Thyroid gland (tissue), 4 donors: ENCODE measurements at regions not wholly inside any gene's neighbourhood (a gene's known extent, or its start where the extent isn't known, plus 50 kb on each side); places are given as distances from the start of the nearest gene placed in this dataset.

Experiments
- DNase-seq, 2 donors: peaks; one replicate each; pipeline ENCODE4 v3.0.0-alpha.2; 2019
- H3K27ac ChIP-seq, 3 donors: fragments of 200-600 bp; sonication (generic); 1 replicate in 2 of 3; 2 replicates in 1 of 3; pipeline ENCODE4 v1.5.1; 2016 to 2019; ENCODE audit warnings: mild to moderate bottlenecking in 1 of 3, moderate library complexity in 1 of 3
- H3K27me3 ChIP-seq: fragments of 200-600 bp; sonication (generic); one replicate; pipeline ENCODE4 v1.5.1; 2019
- H3K36me3 ChIP-seq, 2 donors: fragments of 200-600 bp; sonication (generic); one replicate each; pipeline ENCODE4 v1.5.1; 2016 to 2019
- H3K4me1 ChIP-seq, 2 donors: fragments of 200-600 bp; sonication (generic); one replicate each; pipeline ENCODE4 v1.5.1; 2017 to 2019
- H3K4me3 ChIP-seq, 3 donors: fragments of 200-600 bp; sonication (generic); replicated peaks in 1 of 3; 1 replicate in 2 of 3; 2 replicates in 1 of 3; pipeline ENCODE4 v1.5.1; 2016; ENCODE audit warnings: mild to moderate bottlenecking in 1 of 3
- H3K9me3 ChIP-seq: fragments of 200-600 bp; sonication (generic); one replicate; pipeline ENCODE4 v1.5.1; 2017
- CTCF ChIP-seq, 6 experiments: fragments of 200-600 bp in 3 of 6; fragments of 450-650 bp in 3 of 6; sonication (generic) in 3 of 6; IDR thresholded peaks; one replicate each; pipeline ENCODE4 v1.5.1; 2016 to 2019; ENCODE audit warnings: antibody characterized with exemption in 6 of 6, mild to moderate bottlenecking in 2 of 6, inconsistent platforms in 1 of 6, moderate library complexity in 1 of 6
- POLR2A ChIP-seq, 2 donors: fragments of 450-650 bp; IDR thresholded peaks; one replicate each; pipeline ENCODE4 v1.6.1; 2017; ENCODE audit warnings: antibody characterized with exemption in 2 of 2, mild to moderate bottlenecking in 2 of 2, moderate library complexity in 1 of 2
- WGBS, 2 donors: methylation state at CpG; one replicate each; pipeline ENCODE4 v1.1.5; 2017; 5-methylcytosine and 5-hydroxymethylcytosine counted together
- intact Hi-C: fragments of 100-400 bp; cut with DNase I; formaldehyde crosslinking; loops from one replicate; pipeline ENCODE4 v1.15.1; 2023

- no peak overlapping the region for H3K27ac ChIP-seq
- H3K36me3 ChIP-seq, result no peaks in the 10 kb centered on the region
- no peaks in the 10 kb centered on the region for H3K9me3 ChIP-seq
- no peaks in the 10 kb centered on the region for H3K27me3 ChIP-seq
- 54 to 62% methylated on average over 4 of the region's 4 CpGs for WGBS, 2 donors
- no peaks in the 10 kb centered on the region for H3K4me1 ChIP-seq
- TF ChIP-seq CTCF (IDR thresholded peaks at IDR 0.05), result no peak
- TF ChIP-seq POLR2A (IDR thresholded peaks at IDR 0.05), result no peak
- no peak overlapping the region for H3K4me3 ChIP-seq
- intact Hi-C loops, result no loop called here
- DNase-seq, result no peak
Measured at GRCh38 chr14:29098656-29099055, 332.1 kb downstream of the FOXG1 start.

GRCh38 chr14:29102266-29102665 lies 335.7 kb downstream of the FOXG1 start:
- no peaks in the 10 kb centered on the region for H3K27me3 ChIP-seq
- H3K4me3 ChIP-seq, result no peak overlapping the region
- no peak overlapping the region for H3K27ac ChIP-seq
- 90 to 93% methylated on average over 7 of the region's 7 CpGs for WGBS, 2 donors
- no peaks in the 10 kb centered on the region for H3K36me3 ChIP-seq
- no peaks in the 10 kb centered on the region for H3K4me1 ChIP-seq
- no peak for TF ChIP-seq POLR2A (IDR thresholded peaks at IDR 0.05)
- DNase-seq, result no peak
- H3K9me3 ChIP-seq, result no peaks in the 10 kb centered on the region
- intact Hi-C loops, result no loop called here

- intact Hi-C loops, result no loop called here
- Histone ChIP-seq H3K4me1 (no peaks in the 10 kb centered on the region), H3K27ac (no peak overlapping the region), H3K36me3 (no peaks in the 10 kb centered on the region), H3K9me3 (no peaks in the 10 kb centered on the region), H3K4me3 (no peak overlapping the region), H3K27me3 (no peaks in the 10 kb centered on the region)
- TF ChIP-seq CTCF (IDR thresholded peaks at IDR 0.05), result no peak
- no peak for TF ChIP-seq POLR2A (IDR thresholded peaks at IDR 0.05)
- no peak for DNase-seq
- WGBS, 2 donors, result 86 to 88% methylated on average over 2 of the region's 2 CpGs
Measured at GRCh38 chr14:29102996-29103395, 336.4 kb downstream of the FOXG1 start.

- 91 to 96% methylated on average over 1 of the region's 1 CpG for WGBS, 2 donors
- TF ChIP-seq CTCF (IDR thresholded peaks at IDR 0.05) (no peak), POLR2A (IDR thresholded peaks at IDR 0.05) (no peak)
- intact Hi-C loops, result no loop called here
Measured at GRCh38 chr14:29108908-29109307, 342.3 kb downstream of the FOXG1 start.

GRCh38 chr14:29109589-29109988 lies 343.0 kb downstream of the FOXG1 start:
- Histone ChIP-seq H3K4me1 (no peaks in the 10 kb centered on the region), H3K9me3 (no peaks in the 10 kb centered on the region), H3K27me3 (no peaks in the 10 kb centered on the region), H3K36me3 (no peaks in the 10 kb centered on the region), H3K27ac (no peak overlapping the region), H3K4me3 (no peak overlapping the region)
- no peak for DNase-seq
- TF ChIP-seq POLR2A (IDR thresholded peaks at IDR 0.05) (no peak), CTCF (IDR thresholded peaks at IDR 0.05) (no peak)
- WGBS, 2 donors, result 91 to 96% methylated on average over 1 of the region's 1 CpG
- intact Hi-C loops, result no loop called here

More at GRCh38 chr14:29108908-29109307, 342.3 kb downstream of the FOXG1 start:
- Histone ChIP-seq H3K4me1 (no peaks in the 10 kb centered on the region), H3K36me3 (no peaks in the 10 kb centered on the region), H3K4me3 (no peak overlapping the region), H3K27ac (no peak overlapping the region), H3K9me3 (no peaks in the 10 kb centered on the region), H3K27me3 (no peaks in the 10 kb centered on the region)
- DNase-seq, result no peak

- Histone ChIP-seq H3K27me3 (no peaks in the 10 kb centered on the region), H3K36me3 (no peaks in the 10 kb centered on the region), H3K27ac (no peak overlapping the region), H3K9me3 (no peaks in the 10 kb centered on the region), H3K4me1 (no peaks in the 10 kb centered on the region), H3K4me3 (no peak overlapping the region)
- intact Hi-C loops, result no loop called here
- TF ChIP-seq CTCF (IDR thresholded peaks at IDR 0.05) (no peak), POLR2A (IDR thresholded peaks at IDR 0.05) (no peak)
- no peak for DNase-seq
- WGBS, 2 donors, result 36 to 45% methylated on average over 3 of the region's 3 CpGs
Measured at GRCh38 chr14:29111554-29111953, 345.0 kb downstream of the FOXG1 start.
